Mesendoderm (in vitro differentiated cells): ENCODE measurements at regions not wholly inside any gene's neighbourhood (a gene's known extent, or its start where the extent isn't known, plus 50 kb on each side); places are given as distances from the start of the nearest gene placed in this dataset.

ENCODE experiments used
- DNase-seq: peaks from one replicate; pipeline ENCODE4 v3.0.0; 2013
- H2AK5ac ChIP-seq: 2 replicates; pipeline ENCODE4 v1.6.1; 2013; ENCODE audit warnings: low read length, inconsistent platforms
- H2BK120ac ChIP-seq: 2 replicates; pipeline ENCODE4 v1.6.1; 2013; ENCODE audit warnings: low read depth, mild to moderate bottlenecking, low read length, moderate library complexity, mixed read lengths
- H2BK15ac ChIP-seq: replicated peaks from 2 replicates; pipeline ENCODE4 v1.6.1; 2013; ENCODE audit warnings: low read depth, mild to moderate bottlenecking, moderate library complexity
- H2BK5ac ChIP-seq: 2 replicates; pipeline ENCODE4 v1.6.1; 2013; ENCODE audit warnings: low read length, inconsistent platforms
- H3K18ac ChIP-seq: 2 replicates; pipeline ENCODE4 v1.6.1; 2013; ENCODE audit warnings: mild to moderate bottlenecking, low read length, mixed read lengths
- H3K23ac ChIP-seq: one replicate; pipeline ENCODE4 v1.6.1; 2013; ENCODE audit warnings: low read length
- H3K27ac ChIP-seq: 2 replicates; pipeline ENCODE4 v1.5.1; 2013; ENCODE audit warnings: low read depth, mild to moderate bottlenecking, inconsistent platforms, low read length, moderate library complexity
- H3K27me3 ChIP-seq: 2 replicates; pipeline ENCODE4 v1.6.1; 2013; ENCODE audit warnings: low read length, control low read depth, mild to moderate bottlenecking, inconsistent platforms; ENCODE audit not compliant: insufficient read depth, poor library complexity
- H3K36me3 ChIP-seq: 2 replicates; pipeline ENCODE4 v1.6.1; 2013; ENCODE audit warnings: low read length, inconsistent platforms; ENCODE audit not compliant: control insufficient read depth, insufficient read depth
- H3K4ac ChIP-seq: one replicate; pipeline ENCODE4 v1.6.1; 2013; ENCODE audit warnings: low read depth, mild to moderate bottlenecking, low read length, moderate library complexity
- H3K4me1 ChIP-seq: 2 replicates; pipeline ENCODE4 v1.6.1; 2013; ENCODE audit warnings: low read depth, low read length, inconsistent platforms; ENCODE audit not compliant: control insufficient read depth
- H3K4me2 ChIP-seq: 2 replicates; pipeline ENCODE4 v1.6.1; 2013; ENCODE audit warnings: low read length
- H3K4me3 ChIP-seq: 2 replicates; pipeline ENCODE4 v1.5.1; 2013; ENCODE audit warnings: mild to moderate bottlenecking, low read length
- H3K56ac ChIP-seq: one replicate; pipeline ENCODE4 v1.6.1; 2013; ENCODE audit warnings: low read length
- H3K79me1 ChIP-seq: 2 replicates; pipeline ENCODE4 v1.6.1; 2013; ENCODE audit warnings: low read length, inconsistent platforms
- H3K79me2 ChIP-seq: 2 replicates; pipeline ENCODE4 v1.6.1; 2013; ENCODE audit warnings: mild to moderate bottlenecking, low read length; ENCODE audit not compliant: control insufficient read depth, insufficient read depth
- H3K9ac ChIP-seq: 2 replicates; pipeline ENCODE4 v1.6.1; 2013; ENCODE audit warnings: low read length, inconsistent platforms
- H4K5ac ChIP-seq: one replicate; pipeline ENCODE4 v1.6.1; 2013; ENCODE audit warnings: low read length
- H4K8ac ChIP-seq: one replicate; pipeline ENCODE4 v1.6.1; 2013; ENCODE audit warnings: low read depth, mild to moderate bottlenecking, control low read depth, low read length, moderate library complexity
- WGBS: extraction: QIAGEN DNeasy Blood & Tissue Kit; methylation state at CpG from one replicate; pipeline ENCODE4 v1.1.7; 2013; ENCODE audit warnings: low lambda C conversion rate, missing lambda C conversion rate; ENCODE audit not compliant: insufficient coverage; ENCODE audit errors: extremely low coverage; 5-methylcytosine and 5-hydroxymethylcytosine counted together

GRCh38 chr12:41888285-41888684 lies 256.4 kb downstream of the GXYLT1 start:
- Histone ChIP-seq H3K79me2 (no peaks in the 10 kb centered on the region), H3K56ac (no peak overlapping the region), H3K9ac (no peak overlapping the region), H3K36me3 (no peaks in the 10 kb centered on the region), H3K79me1 (no peaks in the 10 kb centered on the region), H3K27me3 (no peaks in the 10 kb centered on the region), H4K5ac (no peak overlapping the region), H4K8ac (no peak overlapping the region), H3K4me1 (no peaks in the 10 kb centered on the region), H3K4ac (no peak overlapping the region), H3K23ac (no peak overlapping the region), H2BK15ac (no peak overlapping the region), H2BK120ac (no peak overlapping the region), H3K4me2 (no peak overlapping the region), H3K18ac (no peak overlapping the region), H3K27ac (no peak overlapping the region), H2BK5ac (no peak overlapping the region), H2AK5ac (no peak overlapping the region), H3K4me3 (no peak overlapping the region)
- DNase-seq: no peak

- Histone ChIP-seq H2BK120ac (no peak overlapping the region), H3K79me2 (no peaks in the 10 kb centered on the region), H3K36me3 (no peaks in the 10 kb centered on the region), H3K9ac (no peak overlapping the region), H2BK15ac (no peak overlapping the region), H3K27ac (no peak overlapping the region), H4K8ac (no peak overlapping the region), H2AK5ac (no peak overlapping the region), H3K27me3 (no peaks in the 10 kb centered on the region), H3K4me2 (no peak overlapping the region), H3K4me1 (no peaks in the 10 kb centered on the region), H3K23ac (peak overlapping the region; percentile 80), H3K4me3 (no peak overlapping the region), H3K18ac (no peak overlapping the region), H3K4ac (no peak overlapping the region), H4K5ac (no peak overlapping the region), H2BK5ac (no peak overlapping the region), H3K56ac (no peak overlapping the region), H3K79me1 (no peaks in the 10 kb centered on the region)
- no CpG with 5 or more reads among the region's 5 CpGs for WGBS
- DNase-seq: no peak
Measured at GRCh38 chr12:41881891-41882805, 262.5 kb downstream of the GXYLT1 start.

- Histone ChIP-seq H3K4me2 (no peak overlapping the region), H2AK5ac (no peak overlapping the region), H3K4ac (no peak overlapping the region), H2BK15ac (no peak overlapping the region), H3K9ac (no peak overlapping the region), H3K4me1 (no peaks in the 10 kb centered on the region), H2BK5ac (no peak overlapping the region), H3K4me3 (no peak overlapping the region), H3K23ac (no peak overlapping the region), H3K36me3 (no peaks in the 10 kb centered on the region), H3K79me1 (no peaks in the 10 kb centered on the region), H4K5ac (no peak overlapping the region), H3K18ac (no peak overlapping the region), H3K56ac (no peak overlapping the region), H3K79me2 (no peaks in the 10 kb centered on the region), H4K8ac (no peak overlapping the region), H3K27ac (no peak overlapping the region), H3K27me3 (no peaks in the 10 kb centered on the region), H2BK120ac (no peak overlapping the region)
- no CpG with 5 or more reads among the region's 2 CpGs for WGBS
- DNase-seq: peak; percentile 16
Measured at GRCh38 chr12:41869432-41869831, 275.2 kb downstream of the GXYLT1 start.

- Histone ChIP-seq H3K27me3 (no peaks in the 10 kb centered on the region), H4K5ac (no peak overlapping the region), H3K36me3 (no peaks in the 10 kb centered on the region), H2BK5ac (no peak overlapping the region), H3K79me2 (no peaks in the 10 kb centered on the region), H3K4me3 (no peak overlapping the region), H4K8ac (no peak overlapping the region), H3K56ac (no peak overlapping the region), H3K18ac (no peak overlapping the region), H3K27ac (no peak overlapping the region), H3K4me2 (no peak overlapping the region), H3K4me1 (no peaks in the 10 kb centered on the region), H2BK15ac (no peak overlapping the region), H2BK120ac (no peak overlapping the region), H3K23ac (no peak overlapping the region), H3K79me1 (no peaks in the 10 kb centered on the region), H3K4ac (no peak overlapping the region), H2AK5ac (no peak overlapping the region), H3K9ac (no peak overlapping the region)
- no CpG with 5 or more reads among the region's 4 CpGs for WGBS
- no peak for DNase-seq
Measured at GRCh38 chr12:41866878-41867430, 277.7 kb downstream of the GXYLT1 start.

- Histone ChIP-seq H3K4me2 (no peak overlapping the region), H3K79me1 (no peaks in the 10 kb centered on the region), H3K27me3 (no peaks in the 10 kb centered on the region), H3K4ac (no peak overlapping the region), H2AK5ac (no peak overlapping the region), H2BK5ac (no peak overlapping the region), H3K27ac (no peak overlapping the region), H4K8ac (no peak overlapping the region), H3K23ac (no peak overlapping the region), H4K5ac (no peak overlapping the region), H2BK120ac (no peak overlapping the region), H3K36me3 (no peaks in the 10 kb centered on the region), H3K18ac (no peak overlapping the region), H3K9ac (no peak overlapping the region), H3K4me3 (no peak overlapping the region), H3K4me1 (no peaks in the 10 kb centered on the region), H3K56ac (no peak overlapping the region), H2BK15ac (no peak overlapping the region), H3K79me2 (no peaks in the 10 kb centered on the region)
- DNase-seq: no peak
- WGBS: no CpG with 5 or more reads among the region's 3 CpGs
Measured at GRCh38 chr12:41856228-41856627, 288.4 kb downstream of the GXYLT1 start.
